GM18499 (cell line): ENCODE measurements at regions not wholly inside any gene's neighbourhood (a gene's known extent, or its start where the extent isn't known, plus 50 kb on each side); places are given as distances from the start of the nearest gene placed in this dataset.
A peak's percentile ranks its signal among the peaks of the same experiment; 100 is the strongest.

Experiments
- ATAC-seq: cut with Tn5 transposase; IDR thresholded peaks from one replicate; pipeline ENCODE4 v1.9.1; 2021; ENCODE audit warnings: moderate number of reproducible peaks; ENCODE audit not compliant: insufficient read depth, unreplicated experiment

- no peak for ATAC-seq
Observed at GRCh38 chr12:93167841-93168492, 209.8 kb upstream of the NUDT4 start.

GRCh38 chr12:93168751-93169150 lies 209.0 kb upstream of the NUDT4 start:
- no peak for ATAC-seq

- ATAC-seq: no peak
Observed at GRCh38 chr12:93169536-93169935, 208.2 kb upstream of the NUDT4 start.

- ATAC-seq: no peak
Observed at GRCh38 chr12:93170928-93171327, 206.8 kb upstream of the NUDT4 start.

- no peak for ATAC-seq
Observed at GRCh38 chr12:93173178-93173957, 204.4 kb upstream of the NUDT4 start.

- no peak for ATAC-seq
Observed at GRCh38 chr12:93174048-93174447, 203.7 kb upstream of the NUDT4 start.

GRCh38 chr12:93174473-93174872 lies 203.3 kb upstream of the NUDT4 start:
- no peak for ATAC-seq

- no peak for ATAC-seq
Observed at GRCh38 chr12:93176165-93176564, 201.6 kb upstream of the NUDT4 start.

GRCh38 chr12:93176610-93177126 lies 201.1 kb upstream of the NUDT4 start:
- ATAC-seq: no peak

- no peak for ATAC-seq
Observed at GRCh38 chr12:93177208-93178153, 200.2 kb upstream of the NUDT4 start.

GRCh38 chr12:93178154-93178878 lies 199.4 kb upstream of the NUDT4 start:
- ATAC-seq: no peak

- ATAC-seq: no peak
Observed at GRCh38 chr12:93179792-93180191, 197.9 kb upstream of the NUDT4 start.

GRCh38 chr12:93180566-93180965 lies 197.2 kb upstream of the NUDT4 start:
- ATAC-seq: no peak

GRCh38 chr12:93181409-93181965 lies 196.2 kb upstream of the NUDT4 start:
- ATAC-seq: no peak

- peak; percentile 51 for ATAC-seq
Observed at GRCh38 chr12:93183940-93184671, 193.6 kb upstream of the NUDT4 start.

- ATAC-seq: no peak
Observed at GRCh38 chr12:93184672-93185368, 192.9 kb upstream of the NUDT4 start.

- no peak for ATAC-seq
Observed at GRCh38 chr12:93185369-93185741, 192.4 kb upstream of the NUDT4 start.

- no peak for ATAC-seq
Observed at GRCh38 chr12:93186131-93186530, 191.6 kb upstream of the NUDT4 start.
